ENCODE measurements at regions not wholly inside any gene's neighbourhood (a gene's known extent, or its start where the extent isn't known, plus 50 kb on each side); places are given as distances from the start of the nearest gene placed in this dataset.

- DNase-seq = no peak
These were observed 285.9 kb downstream of the KIF4B start for GRCh38 chr5:155299386-155300005.

GRCh38 chr5:155303120-155303519 is 289.6 kb downstream of the KIF4B start:
- peak; percentile 38 for DNase-seq

GRCh38 chr5:155307229-155307628 is 293.7 kb downstream of the KIF4B start:
- DNase-seq = no peak

DNA sequence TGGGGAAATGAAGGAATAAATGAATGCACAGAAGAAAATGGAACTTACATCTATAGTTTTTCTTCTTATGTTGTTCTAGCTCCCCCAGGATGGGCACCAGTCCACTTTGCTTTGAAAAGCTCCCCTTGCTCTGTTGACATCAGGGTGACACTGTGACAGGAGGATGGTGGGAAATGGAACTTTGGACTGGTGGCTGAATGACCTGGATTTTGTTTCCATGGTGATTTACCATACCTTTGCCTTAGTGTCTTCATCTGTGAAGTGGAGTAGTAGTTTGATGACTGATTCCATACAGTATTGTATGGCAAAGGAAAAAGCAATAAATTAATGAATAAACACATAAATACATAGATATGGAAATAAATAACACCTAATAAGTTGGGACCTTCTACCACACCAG is 294.7 kb downstream of the KIF4B start:
- no peak for DNase-seq

DNA sequence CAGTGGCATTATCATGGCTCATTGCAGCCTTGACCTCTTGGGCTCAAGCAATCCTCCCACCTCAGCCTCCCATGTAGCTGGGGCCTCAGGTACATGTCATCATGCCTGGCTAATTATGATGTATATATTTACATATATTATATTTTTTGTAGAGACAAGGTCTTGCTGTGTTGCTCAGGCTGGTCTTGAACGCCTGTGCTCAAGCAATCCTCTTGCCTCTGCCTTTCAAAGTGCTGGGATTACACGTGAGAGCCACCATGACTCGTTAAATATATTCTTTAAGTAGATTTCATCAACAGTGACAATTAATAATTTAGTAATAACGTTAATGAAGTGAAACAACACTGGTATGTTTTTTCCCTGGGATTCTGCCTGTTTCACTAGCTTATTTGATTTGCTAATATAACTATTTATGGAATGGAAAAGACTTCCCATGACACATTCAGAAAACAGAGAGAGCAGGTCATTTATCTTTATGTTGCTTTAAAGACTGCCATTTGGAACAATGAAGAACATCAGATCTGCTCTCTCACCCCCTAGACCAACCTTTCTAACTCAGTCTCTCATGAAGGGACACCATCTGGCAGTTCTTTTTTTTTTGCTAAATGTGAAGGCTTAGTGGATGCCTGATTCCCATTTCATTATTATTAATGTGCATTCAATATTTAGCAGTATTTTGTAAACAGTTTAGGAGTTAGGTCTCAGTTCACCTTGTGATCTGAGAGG is 295.6 kb downstream of the KIF4B start:
- no peak for DNase-seq

DNA sequence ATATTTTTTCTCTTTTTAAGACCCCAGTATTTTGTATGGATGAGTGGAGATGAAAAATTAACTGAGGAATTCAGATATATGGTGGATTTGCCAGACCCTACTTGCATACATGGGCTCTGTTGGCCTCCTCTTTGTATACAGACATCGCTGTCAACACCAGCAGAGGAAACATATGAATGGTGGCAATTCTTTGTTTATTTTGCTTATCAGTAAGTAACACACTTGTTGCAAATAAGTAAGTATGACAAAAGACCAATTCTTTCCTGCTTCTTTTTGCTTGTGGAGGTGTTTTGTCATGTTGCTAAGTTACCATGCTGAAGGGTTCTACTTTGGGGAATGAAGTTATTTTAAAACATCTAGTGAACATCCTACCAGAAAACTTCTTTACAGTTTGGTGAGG is 298.2 kb downstream of the KIF4B start:
- DNase-seq = no peak

DNA sequence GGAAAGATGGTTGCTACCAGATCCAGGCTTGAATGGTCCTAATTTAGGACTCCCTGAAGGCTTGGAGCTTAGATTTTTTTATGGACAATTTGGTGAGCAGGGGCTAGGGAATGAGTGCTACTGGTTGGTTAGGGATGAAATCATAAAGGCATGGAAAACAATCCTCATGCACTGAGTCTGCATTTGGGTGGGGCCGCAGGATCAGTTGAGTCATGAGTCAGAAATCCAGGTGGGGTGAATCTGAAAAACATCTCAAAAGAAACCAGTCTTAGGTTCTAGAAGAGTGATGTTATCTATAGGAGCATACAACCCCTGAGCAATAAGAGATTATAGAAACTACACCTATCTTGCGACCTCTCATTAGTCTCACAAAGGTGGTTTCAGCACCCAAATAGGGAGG is 300.0 kb downstream of the KIF4B start:
- no peak for DNase-seq

DNA sequence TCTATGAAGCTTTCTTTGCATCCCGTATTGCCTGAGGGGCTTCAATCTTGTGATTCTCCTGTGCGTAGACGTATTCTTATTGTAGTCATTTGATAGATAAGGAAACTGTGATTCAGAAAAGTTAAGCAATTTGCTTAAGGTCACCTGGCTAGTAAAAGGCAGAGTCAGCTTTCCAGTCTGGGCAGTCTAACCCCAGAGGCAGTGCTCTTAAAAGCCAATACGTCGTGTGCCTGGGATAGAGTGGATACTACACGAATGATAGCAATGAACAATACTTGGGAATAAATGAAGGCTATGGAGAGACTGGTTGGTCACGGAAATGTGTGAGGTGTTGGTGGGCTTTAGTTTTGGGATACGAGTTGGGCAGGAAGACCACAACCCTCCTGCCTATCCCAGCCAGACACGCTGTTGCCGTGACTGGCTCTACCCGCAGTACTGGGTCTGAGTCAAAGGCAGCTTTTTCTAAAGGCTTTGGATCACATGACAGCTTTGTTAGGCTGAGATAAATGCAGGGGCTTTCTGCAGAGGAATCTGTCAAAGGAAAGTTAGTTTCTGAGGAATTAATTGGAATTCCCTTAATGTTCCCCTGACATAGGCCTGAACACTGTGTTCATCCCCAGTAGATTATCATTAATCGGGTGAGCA is 302.6 kb downstream of the KIF4B start:
- no peak for DNase-seq

- no peak for DNase-seq
These were observed 319.1 kb downstream of the KIF4B start for GRCh38 chr5:155332618-155333017.

DNA sequence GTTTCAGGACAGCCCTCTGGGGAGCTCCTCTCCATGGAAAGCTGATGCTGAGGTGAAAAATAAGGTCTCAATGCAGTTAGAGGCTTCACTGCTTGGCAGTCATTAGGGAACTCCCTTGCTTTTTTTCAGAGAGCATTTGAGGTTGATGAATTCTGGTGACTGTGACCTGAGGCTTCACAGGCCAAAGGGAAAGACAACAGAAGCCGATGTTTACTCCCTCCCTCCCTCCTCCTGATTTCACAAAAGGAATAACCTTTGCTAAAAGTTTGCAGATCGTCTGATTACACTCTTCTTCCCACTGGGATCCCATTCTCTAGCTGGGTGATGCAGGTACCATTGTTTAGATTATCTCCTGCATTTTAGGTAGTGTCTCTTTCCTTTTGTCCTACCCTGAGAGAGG is 329.4 kb downstream of the KIF4B start:
- DNase-seq = no peak

DNA sequence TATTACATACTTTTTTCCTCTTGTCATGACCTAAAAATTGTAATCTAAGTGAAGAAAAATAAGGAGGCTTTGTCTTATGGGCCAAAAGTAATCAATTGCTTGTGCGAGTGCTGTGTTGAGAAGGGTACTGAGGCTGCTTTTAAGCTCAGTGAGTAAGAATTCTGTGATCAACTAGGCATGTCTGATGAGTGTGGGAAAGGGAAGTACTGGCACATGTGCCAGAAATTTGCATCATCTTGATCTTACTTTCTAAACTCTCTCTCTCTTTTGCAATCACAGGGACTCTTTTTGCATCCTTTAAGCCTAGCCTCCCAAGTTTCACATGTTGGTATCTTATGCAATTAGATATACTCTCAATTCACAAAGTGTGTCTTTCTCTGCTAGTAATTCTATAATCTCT is 329.9 kb downstream of the KIF4B start:
- DNase-seq = peak; percentile 1

GRCh38 chr5:155353231-155353630 is 339.7 kb downstream of the KIF4B start:
- no peak for DNase-seq

DNA sequence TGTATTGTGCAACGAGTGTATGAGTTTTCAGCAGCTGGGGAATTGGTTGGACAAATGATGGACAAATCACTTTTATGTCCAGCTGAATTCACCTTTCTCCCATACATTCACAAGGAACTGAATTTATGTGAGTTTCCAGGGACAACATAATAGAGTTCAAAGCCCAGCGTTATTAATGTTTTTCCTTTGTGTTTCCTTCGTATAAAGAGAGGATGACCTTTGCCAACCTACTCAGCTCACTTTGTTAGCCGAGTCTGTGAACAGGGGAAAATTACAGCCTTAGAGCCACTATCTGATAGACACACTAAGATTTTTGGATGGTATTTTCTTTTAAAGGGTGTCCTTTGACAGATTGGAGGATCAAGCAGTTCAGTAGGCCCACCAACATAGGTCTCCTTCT is 352.5 kb downstream of the KIF4B start:
- DNase-seq = no peak

- DNase-seq = no peak
These were observed 354.3 kb downstream of the KIF4B start for GRCh38 chr5:155367841-155368240.

GRCh38 chr5:155368490-155368889 is 354.9 kb downstream of the KIF4B start:
- DNase-seq = no peak

DNA sequence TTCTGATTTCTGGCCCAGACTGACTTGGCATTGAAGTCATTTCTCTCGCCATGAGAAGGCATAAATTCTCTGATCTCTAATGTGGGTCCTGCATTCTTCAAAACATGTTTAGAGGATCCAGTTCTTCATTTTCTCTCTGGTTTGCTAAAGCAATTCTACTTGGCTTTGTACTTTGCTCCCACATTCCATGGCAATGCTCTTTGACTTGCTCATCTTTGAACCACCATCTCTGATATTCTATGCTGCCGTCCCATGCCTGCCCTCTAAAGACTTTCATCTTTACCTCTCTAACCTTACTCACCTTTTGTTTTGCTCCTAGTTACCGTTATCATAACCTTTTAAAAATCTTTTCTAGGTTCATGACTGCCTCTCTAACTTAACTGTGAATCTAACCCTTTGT is 366.9 kb downstream of the KIF4B start:
- no peak for DNase-seq

DNA sequence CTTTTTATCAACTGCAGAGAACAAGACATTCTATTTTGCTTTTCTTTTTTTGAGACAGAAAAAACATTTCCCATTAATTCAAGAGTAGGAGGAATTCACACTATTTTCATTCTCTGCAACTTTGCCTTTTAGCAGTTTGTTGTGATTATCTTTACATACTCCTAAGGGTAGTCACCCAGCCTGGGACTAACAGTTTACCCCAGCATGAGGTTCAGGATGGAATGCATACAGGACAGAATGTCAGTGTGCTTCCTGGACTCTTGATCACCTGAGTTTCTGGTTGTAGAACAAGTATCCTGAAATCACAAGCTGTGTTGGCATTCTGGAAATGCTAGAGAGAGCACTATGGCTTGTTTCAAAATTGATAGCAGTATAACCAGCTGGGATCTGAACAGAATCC is 368.1 kb downstream of the KIF4B start:
- DNase-seq = no peak

GRCh38 chr5:155389498-155389897 is 375.9 kb downstream of the KIF4B start:
- DNase-seq = no peak

- no peak for DNase-seq
These were observed 381.2 kb downstream of the KIF4B start for GRCh38 chr5:155394727-155395126.

GRCh38 chr5:155402927-155403640 is 389.5 kb downstream of the KIF4B start:
- DNase-seq = no peak

DNA sequence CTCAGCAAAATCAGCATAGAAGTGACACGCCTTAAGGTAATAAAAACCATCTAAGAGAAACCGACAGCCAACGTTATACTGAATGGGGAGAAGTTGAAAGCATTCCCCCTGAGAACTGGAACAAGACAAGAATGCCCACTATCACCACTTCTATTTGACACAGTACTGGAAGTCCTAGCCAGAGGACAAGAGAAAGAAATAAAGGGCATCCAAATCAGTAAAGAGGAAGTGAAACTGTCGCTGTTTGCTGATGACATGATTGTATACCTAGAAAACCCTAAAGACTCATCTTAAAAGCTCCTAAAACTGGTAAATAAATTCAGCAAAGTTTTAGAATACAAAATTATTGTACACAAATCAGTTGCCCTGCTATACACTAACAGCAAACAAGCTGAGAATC is 393.3 kb downstream of the KIF4B start:
- no peak for DNase-seq

DNA sequence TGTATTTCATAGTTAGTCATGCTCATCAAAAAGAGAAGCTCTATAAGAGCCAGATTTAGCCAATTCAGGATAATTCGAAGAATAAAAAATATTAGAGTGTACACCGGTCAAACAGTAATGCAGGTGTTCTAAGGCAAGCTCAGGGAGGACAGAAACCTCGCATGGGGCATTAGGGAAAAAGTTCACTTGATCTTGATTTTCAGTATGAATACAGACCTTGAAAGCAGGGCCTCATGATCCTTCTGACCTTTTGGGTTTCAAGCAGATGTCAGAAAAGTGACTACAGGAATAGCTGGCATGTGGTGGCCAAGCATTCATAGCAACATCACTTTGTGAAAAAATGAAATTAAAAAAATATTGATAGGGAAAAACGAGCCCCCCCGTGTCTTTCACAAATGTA is 394.9 kb downstream of the KIF4B start:
- no peak for DNase-seq

- no peak for DNase-seq
These were observed 403.2 kb downstream of the KIF4B start for GRCh38 chr5:155416765-155417164.

Measured in hematopoietic multipotent progenitor cell treated with erythropoietin and hydrocortisone succinate and interleukin-3 and kit ligand, for 4 days (in vitro differentiated cells).